Caco-2 (cell line): ENCODE measurements at regions not wholly inside any gene's neighbourhood (a gene's known extent, or its start where the extent isn't known, plus 50 kb on each side); places are given as distances from the start of the nearest gene placed in this dataset.

ENCODE experiments used
- BruUV-seq: library from RNA; stranded (reverse); fragments of 400-500 nt; replicated peaks from 2 replicates; lab custom pipeline; 2021; lab: Mats Ljungman, UMichigan
- CTCF ChIA-PET: fragments of 300-600 bp; sonication (Branson Sonifier 250); formaldehyde crosslinking; loops from one replicate; lab custom pipeline; 2022; ENCODE audit warnings: antibody characterized with exemption; lab: Charles Lee
- POLR2A ChIA-PET: fragments of 300-600 bp; sonication (Branson Sonifier 250); formaldehyde crosslinking; loops from one replicate; lab custom pipeline; 2022; ENCODE audit warnings: antibody characterized with exemption; lab: Charles Lee
- DNase-seq, 2 experiments: peaks; one replicate each; pipeline versions ENCODE4 v3.0.0 to v3.0.0-alpha.2; 2020 to 2022
- H3K27me3 ChIP-seq: replicated peaks from 2 replicates; pipeline ENCODE4 v1.6.0; 2011; ENCODE audit warnings: low read length; ENCODE audit not compliant: control insufficient read depth, insufficient read depth
- H3K36me3 ChIP-seq: 2 replicates; pipeline ENCODE4 v1.5.1; 2011; ENCODE audit warnings: low read length; ENCODE audit not compliant: control insufficient read depth, insufficient read depth
- H3K4me1 ChIP-seq: fragments of 250-450 bp; sonication (Bioruptor Pico); 2 replicates; pipeline ENCODE4 v1.5.1; 2020; ENCODE audit warnings: mild to moderate bottlenecking
- H3K4me3 ChIP-seq: 2 replicates; pipeline ENCODE4 v1.5.1; 2011; ENCODE audit warnings: low read depth, mild to moderate bottlenecking, control low read depth, low read length
- H3K9me3 ChIP-seq: fragments of 250-450 bp; sonication (Bioruptor Pico); 2 replicates; pipeline ENCODE4 v1.5.1; 2020; ENCODE audit warnings: mild to moderate bottlenecking, moderate library complexity
- H3K27ac Mint-ChIP-seq: one replicate; pipeline ENCODE4 v1.8.0; 2022; ENCODE audit warnings: mixed read lengths; ENCODE audit not compliant: unreplicated experiment
- H3K27me3 Mint-ChIP-seq: one replicate; pipeline ENCODE4 v1.8.0; 2022; ENCODE audit warnings: mixed read lengths; ENCODE audit not compliant: insufficient read depth, unreplicated experiment
- H3K36me3 Mint-ChIP-seq: one replicate; pipeline ENCODE4 v1.8.0; 2022; ENCODE audit warnings: mild to moderate bottlenecking, mixed read lengths; ENCODE audit not compliant: insufficient read depth, unreplicated experiment
- H3K4me1 Mint-ChIP-seq: one replicate; pipeline ENCODE4 v1.8.0; 2022; ENCODE audit warnings: low read depth, mixed read lengths; ENCODE audit not compliant: unreplicated experiment
- H3K4me3 Mint-ChIP-seq: one replicate; pipeline ENCODE4 v1.8.0; 2022; ENCODE audit warnings: mild to moderate bottlenecking, moderate library complexity, mixed read lengths; ENCODE audit not compliant: unreplicated experiment
- H3K9me3 Mint-ChIP-seq: one replicate; pipeline ENCODE4 v1.8.0; 2022; ENCODE audit warnings: mixed read lengths; ENCODE audit not compliant: unreplicated experiment
- intact Hi-C: fragments of 100-400 bp; cut with micrococcal nuclease; formaldehyde crosslinking; loops from one replicate; pipeline ENCODE4 v1.10.0; 2022; ENCODE audit not compliant: unreplicated experiment
- TF ChIP-seq, protein P1 (sequence below), 2 experiments: fragments of 200-600 bp in 1 of 2; IDR thresholded peaks; 1 replicate in 1 of 2; 2 replicates in 1 of 2; pipeline versions ENCODE4 v1.5.1 to v1.8.0; 2011 to 2022; ENCODE audit warnings: antibody characterized with exemption in 1 of 2, control low read depth in 1 of 2, inconsistent platforms in 1 of 2, low read depth in 1 of 2, low read length in 1 of 2, mild to moderate bottlenecking in 1 of 2, moderate library complexity in 1 of 2; ENCODE audit not compliant: insufficient read depth in 1 of 2, severe bottlenecking in 1 of 2, unreplicated experiment in 1 of 2

DNA sequence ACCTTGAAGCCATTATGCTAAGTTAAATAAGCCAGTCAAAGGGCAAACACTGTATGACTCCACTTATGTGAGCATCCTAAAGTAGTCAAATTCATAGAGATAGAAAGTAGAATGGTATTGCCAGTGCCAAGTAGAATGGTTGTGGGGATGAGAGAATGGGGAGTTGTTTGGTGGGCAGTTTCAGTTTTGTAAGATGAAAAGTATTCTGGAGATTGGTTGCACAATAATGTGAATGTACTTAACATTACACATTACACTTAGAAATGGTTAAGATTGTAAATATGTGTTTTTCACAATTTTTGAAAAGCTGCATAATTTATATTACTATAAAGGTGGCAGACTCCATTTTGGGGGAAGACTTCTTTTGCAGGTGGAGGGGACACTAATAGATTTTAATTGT lies 51.3 kb upstream of the CARMIL1 start:
- no peaks in the 10 kb centered on the region for H3K9me3 Mint-ChIP-seq
- H3K4me1 Mint-ChIP-seq, result peaks cover 21% of the 10 kb centered on the region
- TF ChIP-seq, protein P1, sequence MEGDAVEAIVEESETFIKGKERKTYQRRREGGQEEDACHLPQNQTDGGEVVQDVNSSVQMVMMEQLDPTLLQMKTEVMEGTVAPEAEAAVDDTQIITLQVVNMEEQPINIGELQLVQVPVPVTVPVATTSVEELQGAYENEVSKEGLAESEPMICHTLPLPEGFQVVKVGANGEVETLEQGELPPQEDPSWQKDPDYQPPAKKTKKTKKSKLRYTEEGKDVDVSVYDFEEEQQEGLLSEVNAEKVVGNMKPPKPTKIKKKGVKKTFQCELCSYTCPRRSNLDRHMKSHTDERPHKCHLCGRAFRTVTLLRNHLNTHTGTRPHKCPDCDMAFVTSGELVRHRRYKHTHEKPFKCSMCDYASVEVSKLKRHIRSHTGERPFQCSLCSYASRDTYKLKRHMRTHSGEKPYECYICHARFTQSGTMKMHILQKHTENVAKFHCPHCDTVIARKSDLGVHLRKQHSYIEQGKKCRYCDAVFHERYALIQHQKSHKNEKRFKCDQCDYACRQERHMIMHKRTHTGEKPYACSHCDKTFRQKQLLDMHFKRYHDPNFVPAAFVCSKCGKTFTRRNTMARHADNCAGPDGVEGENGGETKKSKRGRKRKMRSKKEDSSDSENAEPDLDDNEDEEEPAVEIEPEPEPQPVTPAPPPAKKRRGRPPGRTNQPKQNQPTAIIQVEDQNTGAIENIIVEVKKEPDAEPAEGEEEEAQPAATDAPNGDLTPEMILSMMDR (IDR thresholded peaks at IDR 0.05; ENCODE audit: insufficient read depth in 1 of 2, low read depth in 1 of 2, low read length in 1 of 2, severe bottlenecking in 1 of 2, unreplicated experiment in 1 of 2), result no peak
- BruUV-seq, result no TSS peak
- no peaks in the 10 kb centered on the region for H3K36me3 ChIP-seq
- H3K9me3 ChIP-seq, result no peaks in the 10 kb centered on the region
- H3K27ac Mint-ChIP-seq, result no peak overlapping the region
- no peaks in the 10 kb centered on the region for H3K36me3 Mint-ChIP-seq
- ChIA-PET POLR2A (no interaction called here), CTCF (no interaction called here)
- DNase-seq, result no peak
- no peaks in the 10 kb centered on the region for H3K27me3 ChIP-seq
- H3K4me1 ChIP-seq, result peaks cover 13% of the 10 kb centered on the region
- H3K27me3 Mint-ChIP-seq, result no peaks in the 10 kb centered on the region
- H3K4me3 Mint-ChIP-seq, result no peak overlapping the region
- intact Hi-C loops, result no loop called here
- no peak overlapping the region for H3K4me3 ChIP-seq
